Right cardiac atrium (tissue), 5 donors: ENCODE measurements at regions not wholly inside any gene's neighbourhood (a gene's known extent, or its start where the extent isn't known, plus 50 kb on each side); places are given as distances from the start of the nearest gene placed in this dataset.
"Not testable (repeated sequence)": the region's sequence is repeated elsewhere in the genome, so short reads cannot be mapped to it uniquely, and the experiment has no call there.

Source experiments
- ATAC-seq, 2 donors: fragments of 200-7000 bp; cut with Tn5 transposase; one replicate each; pipeline versions ENCODE4 v1.8.0 to v1.9.1; 2020; ENCODE audit warnings: moderate library complexity in 2 of 2, mild to moderate bottlenecking in 1 of 2
- DNase-seq, 3 donors: peaks; one replicate each; pipeline ENCODE4 v3.0.0-alpha.2; 2020
- H3K27ac ChIP-seq: one replicate; pipeline ENCODE4 v1.5.1; 2013; ENCODE audit warnings: mild to moderate bottlenecking, low read length, control low read depth, moderate library complexity
- H3K27me3 ChIP-seq: one replicate; pipeline ENCODE4 v1.6.1; 2013; ENCODE audit not compliant: control insufficient read depth, insufficient read depth
- H3K4me1 ChIP-seq: one replicate; pipeline ENCODE4 v1.6.1; 2013; ENCODE audit warnings: low read length; ENCODE audit not compliant: control insufficient read depth, insufficient read depth
- H3K4me3 ChIP-seq: one replicate; pipeline ENCODE4 v1.5.1; 2013; ENCODE audit warnings: low read length, control low read depth
- H3K9me3 ChIP-seq: one replicate; pipeline ENCODE4 v1.6.1; 2013; ENCODE audit warnings: low read length; ENCODE audit not compliant: control insufficient read depth
- WGBS: extraction: QIAGEN DNeasy Blood & Tissue Kit; methylation state at CpG from one replicate; pipeline ENCODE4 v1.1.7; 2013; 5-methylcytosine and 5-hydroxymethylcytosine counted together
- intact Hi-C, 4 donors: fragments of 100-400 bp; cut with DNase I; formaldehyde crosslinking; loops; one replicate each; pipeline versions ENCODE4 v1.11.0 to v1.14.0; 2022 to 2023
- donor health status: healthy with polysubstance abuse.
- donor health status: DM: no; HTN: yes; CAD: no.
- donor health status: DM: no; HTN: no; CAD: no.
- donor health status: DM: no; HTN: yes; CAD: no; lungs with severe emphysema.
- donor health status: DM: yes; HTN: yes; CAD: no.

DNA sequence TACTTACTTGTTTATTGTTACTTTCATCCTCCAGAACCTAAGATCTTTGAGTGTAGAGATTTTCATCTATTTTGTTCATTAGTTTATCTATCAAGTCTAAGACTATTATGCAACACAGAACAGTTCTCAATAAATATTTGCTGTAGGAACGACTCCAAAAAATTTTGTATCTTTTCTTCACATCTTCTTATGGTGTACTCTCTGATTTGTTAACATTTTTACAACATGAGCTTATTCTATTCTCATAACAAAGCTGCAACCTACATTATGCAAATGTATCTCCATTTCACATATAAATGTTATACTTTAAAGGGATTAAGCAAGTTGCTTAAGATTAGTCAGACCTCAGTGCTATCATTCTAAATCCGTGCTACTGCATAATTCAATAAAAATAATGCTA, 514.2 kb upstream of the ZP4 start:
- 71% methylated on average over 2 of the region's 2 CpGs for WGBS
- no peaks in the 10 kb centered on the region for H3K4me1 ChIP-seq

DNA sequence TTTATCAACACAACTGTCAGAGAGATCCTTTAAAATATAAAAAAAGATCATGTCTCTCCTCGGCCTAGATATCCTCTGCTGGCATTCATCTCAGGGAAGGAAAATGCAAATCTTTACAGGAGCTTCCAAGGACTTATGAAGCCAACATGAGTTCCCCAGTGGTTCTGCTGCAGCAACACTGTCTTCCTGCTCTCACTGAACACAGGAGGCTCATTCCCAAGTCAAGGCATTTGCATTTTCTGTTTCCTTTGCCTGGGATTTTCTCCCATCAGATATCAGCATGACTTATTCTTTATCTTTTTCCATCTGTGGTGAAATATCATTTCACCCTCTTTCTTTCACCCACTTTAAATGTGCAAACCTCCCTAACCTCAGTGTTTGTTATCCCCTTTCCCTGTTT, 513.8 kb upstream of the ZP4 start:
- intact Hi-C loops: no loop called here
- no peak for ATAC-seq
- DNase-seq: no peak
- Histone ChIP-seq H3K4me1 (no peaks in the 10 kb centered on the region), H3K4me3 (no peak overlapping the region), H3K27me3 (no peaks in the 10 kb centered on the region), H3K27ac (no peak overlapping the region), H3K9me3 (no peaks in the 10 kb centered on the region)
- WGBS: 37% methylated on average over 1 of the region's 1 CpG

More for the DNA sequence above, 514.2 kb upstream of the ZP4 start:
- no peak for ATAC-seq
- intact Hi-C loops: no loop called here
- no peak for DNase-seq
- Histone ChIP-seq H3K27me3 (no peaks in the 10 kb centered on the region), H3K27ac (no peak overlapping the region), H3K9me3 (no peaks in the 10 kb centered on the region), H3K4me3 (no peak overlapping the region)

DNA sequence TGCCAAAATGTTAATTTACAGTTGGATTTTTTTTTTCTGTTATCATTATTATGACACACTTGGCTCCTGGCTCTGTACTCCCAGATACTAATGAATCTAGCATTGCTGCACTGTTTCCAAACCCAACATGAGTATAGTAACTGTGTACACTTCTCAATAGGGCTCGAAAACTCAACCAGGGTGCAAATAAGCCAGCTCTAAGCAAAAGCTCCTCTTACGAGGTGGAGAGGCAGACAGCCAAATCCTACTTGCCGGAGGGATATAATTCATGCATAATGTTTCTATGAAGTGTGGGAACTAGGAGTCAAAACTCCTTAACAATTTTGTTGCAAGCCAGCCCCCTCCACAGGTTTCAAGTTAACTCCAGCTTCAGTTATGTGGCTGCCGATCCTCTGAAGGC, 510.4 kb upstream of the ZP4 start:
- no peak for ATAC-seq
- Histone ChIP-seq H3K4me1 (no peaks in the 10 kb centered on the region), H3K4me3 (no peak overlapping the region), H3K9me3 (no peaks in the 10 kb centered on the region), H3K27me3 (no peaks in the 10 kb centered on the region), H3K27ac (no peak overlapping the region)
- intact Hi-C loops: no loop called here
- WGBS: 53% methylated on average over 4 of the region's 4 CpGs
- no peak for DNase-seq

DNA sequence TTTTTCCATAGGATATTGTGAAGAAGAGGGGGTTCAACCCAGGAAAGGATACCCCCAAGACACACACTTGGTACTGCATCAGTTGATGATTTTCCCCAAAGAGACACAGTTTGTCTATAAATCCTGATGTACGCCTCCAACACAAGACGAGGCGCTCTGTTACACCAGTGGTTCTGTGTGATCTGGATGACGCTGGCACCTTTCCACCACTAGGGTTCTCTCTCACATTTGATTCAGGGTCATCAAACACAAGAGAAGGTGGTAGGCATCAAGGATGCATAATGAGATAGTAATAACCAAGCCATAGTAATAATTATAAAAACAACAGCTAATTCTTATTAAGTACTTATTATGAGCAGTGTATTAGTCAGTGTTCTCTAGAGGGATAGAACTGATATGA, 508.8 kb upstream of the ZP4 start:
- ATAC-seq: no peak
- Histone ChIP-seq H3K9me3 (no peaks in the 10 kb centered on the region), H3K27ac (no peak overlapping the region), H3K4me1 (no peaks in the 10 kb centered on the region), H3K4me3 (no peak overlapping the region), H3K27me3 (no peaks in the 10 kb centered on the region)
- WGBS: 80% methylated on average over 4 of the region's 4 CpGs
- intact Hi-C loops: no loop called here
- no peak for DNase-seq

DNA sequence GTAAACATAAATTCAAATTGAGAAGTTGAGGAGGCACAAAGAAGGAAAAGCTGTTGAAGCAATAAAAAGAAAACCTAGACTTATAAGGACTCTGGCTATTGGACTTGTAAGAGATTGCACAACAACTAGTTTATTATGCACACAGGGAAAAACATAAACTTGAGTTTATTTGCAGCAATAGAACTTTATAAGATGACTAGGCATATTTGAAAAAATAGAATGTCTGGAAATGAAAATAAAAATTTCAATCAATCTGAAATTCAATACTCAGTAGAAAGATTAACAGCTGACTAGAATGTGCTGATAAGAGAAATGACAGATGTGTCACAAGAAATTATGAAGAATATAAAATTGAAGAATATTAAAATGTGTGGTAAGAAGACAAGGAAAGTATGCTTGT, 505.4 kb upstream of the ZP4 start:
- H3K4me3 ChIP-seq: no peak overlapping the region
- no peak overlapping the region for H3K27ac ChIP-seq
- intact Hi-C loops: no loop called here
- no peak for DNase-seq
- no peaks in the 10 kb centered on the region for H3K9me3 ChIP-seq
- H3K27me3 ChIP-seq: no peaks in the 10 kb centered on the region
- no peak for ATAC-seq
- H3K4me1 ChIP-seq: no peaks in the 10 kb centered on the region

DNA sequence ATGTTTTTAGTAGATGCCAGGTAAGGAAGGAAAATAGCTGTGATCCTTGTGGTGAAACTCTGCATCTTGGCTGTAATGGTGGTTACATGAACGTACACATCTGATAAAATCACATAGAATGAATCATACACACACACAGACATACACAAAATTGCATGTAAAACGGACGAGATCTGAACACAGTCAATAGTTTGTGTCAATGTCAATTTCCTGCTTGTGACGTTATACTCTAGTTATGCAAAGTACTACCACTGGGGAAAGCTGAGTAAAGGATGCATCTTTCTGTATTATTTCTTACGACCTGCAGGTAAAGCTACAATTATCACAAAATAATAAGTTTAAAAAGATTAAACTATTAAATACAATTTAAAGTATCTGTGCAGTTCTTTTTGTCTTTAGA, 493.7 kb upstream of the ZP4 start:
- intact Hi-C loops: no loop called here
- Histone ChIP-seq H3K27me3 (no peaks in the 10 kb centered on the region), H3K4me3 (no peak overlapping the region), H3K9me3 (no peaks in the 10 kb centered on the region), H3K4me1 (no peaks in the 10 kb centered on the region), H3K27ac (no peak overlapping the region)
- WGBS: 65% methylated on average over 5 of the region's 5 CpGs
- ATAC-seq (no peak), DNase-seq (no peak)

DNA sequence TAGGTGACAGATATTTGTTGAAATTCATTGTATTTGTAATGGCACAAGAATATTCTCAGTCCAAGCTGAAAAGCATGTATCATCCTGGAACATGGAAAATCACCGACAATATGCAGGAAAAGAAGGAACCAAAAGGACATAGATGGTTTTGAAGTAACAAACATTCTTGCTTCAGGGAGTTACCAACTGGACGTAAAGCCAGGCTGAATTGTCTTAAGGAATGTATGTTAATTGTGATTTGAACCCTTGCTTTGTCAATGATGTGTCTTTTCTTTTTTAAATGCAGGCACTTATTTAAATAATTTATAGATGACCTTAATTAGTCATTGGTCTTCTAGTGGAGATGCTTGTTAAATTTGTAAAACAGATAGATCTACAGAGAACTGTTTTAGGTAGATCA, 489.4 kb upstream of the ZP4 start:
- 80% methylated on average over 2 of the region's 2 CpGs for WGBS

DNA sequence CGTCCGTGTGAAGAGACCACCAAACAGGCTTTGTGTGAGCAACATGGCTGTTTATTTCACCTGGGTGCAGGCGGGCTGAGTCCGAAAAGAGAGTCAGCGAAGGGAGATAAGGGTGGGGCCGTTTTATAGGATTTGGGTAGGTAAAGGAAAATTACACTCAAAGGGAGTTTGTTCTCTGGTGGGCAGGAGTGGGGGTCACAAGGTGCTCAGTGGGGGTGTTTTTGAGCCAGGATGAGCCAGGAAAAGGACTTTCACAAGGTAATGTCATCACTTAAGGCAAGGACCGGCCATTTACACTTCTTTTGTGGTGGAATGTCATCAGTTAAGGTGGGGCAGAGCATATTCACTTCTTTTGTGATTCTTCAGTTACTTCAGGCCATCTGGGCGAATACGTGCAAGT, 488.7 kb upstream of the ZP4 start:
- intact Hi-C loops, DNase-seq, H3K4me3 ChIP-seq: not testable (repeated sequence)

More for the DNA sequence above, 489.4 kb upstream of the ZP4 start:
- Histone ChIP-seq H3K27me3 (no peaks in the 10 kb centered on the region), H3K4me3 (no peak overlapping the region), H3K9me3 (no peaks in the 10 kb centered on the region), H3K4me1 (no peaks in the 10 kb centered on the region), H3K27ac (no peak overlapping the region)
- ATAC-seq (no peak), DNase-seq (no peak)
- intact Hi-C loops: no loop called here

DNA sequence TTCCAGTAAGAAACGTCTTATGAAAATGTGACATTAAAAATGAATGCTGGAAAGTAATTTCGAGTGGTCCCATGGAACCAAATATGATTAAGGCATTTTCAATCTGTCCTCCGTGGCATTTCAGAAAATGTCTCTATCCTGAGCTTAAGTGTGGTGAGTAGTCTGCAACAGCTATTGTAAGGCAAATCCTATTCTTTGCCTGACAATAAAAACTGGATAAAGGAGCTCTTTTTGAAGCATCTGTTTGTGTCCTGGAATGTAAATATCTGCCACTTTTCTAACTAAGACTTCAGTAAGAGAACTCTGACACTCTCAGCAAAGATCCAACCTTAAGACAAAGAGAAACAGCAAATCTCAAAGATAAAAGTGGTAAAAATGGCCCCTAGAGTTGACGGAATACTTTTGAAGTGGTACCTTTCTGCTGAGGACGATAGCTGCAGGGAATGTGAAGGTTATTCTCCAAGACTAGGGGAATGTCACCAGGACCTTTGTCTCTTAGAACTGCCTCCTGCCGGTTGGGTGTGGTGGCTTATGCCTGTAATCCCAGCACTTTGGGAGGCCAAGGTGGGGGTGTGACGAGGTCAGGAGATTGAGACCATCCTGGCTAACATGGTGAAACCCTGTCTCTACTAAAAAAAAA, 486.7 kb upstream of the ZP4 start:
- Histone ChIP-seq H3K27ac (no peak overlapping the region), H3K27me3 (no peaks in the 10 kb centered on the region), H3K4me1 (no peaks in the 10 kb centered on the region), H3K9me3 (no peaks in the 10 kb centered on the region), H3K4me3 (no peak overlapping the region)
- DNase-seq: no peak
- no peak for ATAC-seq
- intact Hi-C loops: no loop called here
- WGBS: 51% methylated on average over 7 of the region's 7 CpGs

More for the DNA sequence above, 488.7 kb upstream of the ZP4 start:
- not testable (repeated sequence) for H3K27ac ChIP-seq, H3K4me1 ChIP-seq, H3K9me3 ChIP-seq, H3K27me3 ChIP-seq, ATAC-seq
- 86% methylated on average over 7 of the region's 9 CpGs for WGBS

DNA sequence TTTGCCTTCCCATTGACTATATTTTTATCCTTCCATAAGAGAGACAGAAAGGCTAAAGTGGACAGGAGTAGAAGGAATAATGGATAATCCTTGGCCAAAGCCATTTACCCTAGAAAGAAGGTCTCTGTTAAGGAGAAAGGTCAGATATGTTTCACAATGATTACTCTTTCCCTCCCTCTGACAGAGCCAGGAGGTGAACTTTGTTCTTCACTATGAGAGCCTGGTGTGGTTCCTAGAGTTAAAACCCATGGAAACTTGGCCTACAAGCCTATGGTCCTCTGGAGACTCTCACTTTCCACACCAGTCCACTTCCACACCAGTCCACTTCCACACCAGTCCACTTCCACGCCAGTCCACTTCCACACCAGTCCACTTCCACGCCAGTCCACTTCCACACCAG, 479.9 kb upstream of the ZP4 start:
- Histone ChIP-seq H3K27me3 (no peaks in the 10 kb centered on the region), H3K9me3 (no peaks in the 10 kb centered on the region), H3K27ac (no peak overlapping the region), H3K4me3 (no peak overlapping the region), H3K4me1 (no peaks in the 10 kb centered on the region)
- intact Hi-C loops: no loop called here
- no peak for ATAC-seq
- DNase-seq: no peak
- WGBS: 71% methylated on average over 2 of the region's 2 CpGs

DNA sequence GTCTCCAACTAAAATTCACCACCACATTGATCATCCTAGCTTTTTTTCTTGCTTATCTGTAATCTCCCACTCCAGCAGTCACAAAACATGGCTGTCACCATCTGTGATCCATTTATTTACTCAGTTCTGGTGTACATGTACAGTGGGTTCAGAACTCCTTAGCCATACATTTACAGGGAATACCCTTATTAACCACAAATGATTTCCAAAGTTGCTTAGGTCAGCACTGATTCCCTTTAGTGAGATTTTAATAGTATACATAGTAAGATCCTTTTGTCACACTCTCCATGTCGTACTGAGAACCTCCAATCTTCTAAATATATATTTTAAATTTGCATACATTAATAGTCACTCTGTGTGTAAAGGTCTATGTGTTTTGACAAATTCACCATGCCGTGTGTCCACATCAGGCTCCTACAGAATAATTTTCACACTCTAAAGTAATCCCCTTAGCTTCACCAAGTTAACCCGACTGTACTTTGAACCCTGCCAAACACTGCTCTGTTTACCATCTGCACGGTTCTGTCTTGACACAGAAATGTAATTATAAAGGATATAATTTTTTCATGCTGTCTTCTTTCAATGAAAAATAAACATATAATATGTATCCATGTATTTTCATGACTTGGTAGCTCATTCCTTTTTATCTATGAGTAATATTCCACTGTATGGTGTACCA, 473.6 kb upstream of the ZP4 start:
- no peaks in the 10 kb centered on the region for H3K9me3 ChIP-seq
- no peak for ATAC-seq
- no peak overlapping the region for H3K27ac ChIP-seq
- no peak overlapping the region for H3K4me3 ChIP-seq
- intact Hi-C loops: no loop called here
- 76% methylated on average over 4 of the region's 4 CpGs for WGBS
- no peaks in the 10 kb centered on the region for H3K27me3 ChIP-seq
- no peak for DNase-seq
- no peaks in the 10 kb centered on the region for H3K4me1 ChIP-seq

DNA sequence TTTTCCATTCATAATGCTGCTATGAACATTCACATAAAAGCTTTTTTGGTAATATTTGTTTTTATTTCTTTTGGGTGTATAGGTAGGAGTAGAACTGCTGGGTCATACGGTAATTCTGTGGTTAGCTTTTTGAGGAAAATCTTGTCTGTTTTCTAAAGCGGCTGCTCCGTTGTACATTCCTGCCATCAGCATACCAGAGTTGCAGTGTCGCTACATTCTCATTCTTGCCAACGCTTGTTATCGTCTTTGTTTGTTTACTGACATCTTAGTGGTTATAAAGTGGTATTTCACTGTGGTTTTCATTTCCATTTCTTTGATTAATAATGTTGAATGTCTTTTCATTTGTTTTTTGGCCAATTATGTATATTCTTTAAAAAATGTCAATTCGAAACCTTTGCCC, 469.8 kb upstream of the ZP4 start:
- intact Hi-C loops: no loop called here

More for the DNA sequence above, 469.8 kb upstream of the ZP4 start:
- DNase-seq: no peak
- H3K4me3 ChIP-seq: no peak overlapping the region
- no peaks in the 10 kb centered on the region for H3K4me1 ChIP-seq
- WGBS: 71% methylated on average over 7 of the region's 7 CpGs
- H3K27me3 ChIP-seq: no peaks in the 10 kb centered on the region
- no peak overlapping the region for H3K27ac ChIP-seq
- no peak for ATAC-seq
- no peaks in the 10 kb centered on the region for H3K9me3 ChIP-seq
